B cell (primary cell): ENCODE measurements at regions not wholly inside any gene's neighbourhood (a gene's known extent, or its start where the extent isn't known, plus 50 kb on each side); places are given as distances from the start of the nearest gene placed in this dataset.

ENCODE experiments used
- EZH2 ChIP-seq: IDR thresholded peaks from 2 replicates; pipeline ENCODE4 v1.6.1; 2012; ENCODE audit warnings: borderline replicate concordance, low read depth, mild to moderate bottlenecking, moderate library complexity, low read length; ENCODE audit not compliant: insufficient read depth, poor library complexity, severe bottlenecking
- TF ChIP-seq, protein P1 (sequence below): fragments of 200-600 bp; IDR thresholded peaks from one replicate; pipeline ENCODE4 v1.8.0; 2022; ENCODE audit warnings: antibody characterized with exemption, mild to moderate bottlenecking

DNA sequence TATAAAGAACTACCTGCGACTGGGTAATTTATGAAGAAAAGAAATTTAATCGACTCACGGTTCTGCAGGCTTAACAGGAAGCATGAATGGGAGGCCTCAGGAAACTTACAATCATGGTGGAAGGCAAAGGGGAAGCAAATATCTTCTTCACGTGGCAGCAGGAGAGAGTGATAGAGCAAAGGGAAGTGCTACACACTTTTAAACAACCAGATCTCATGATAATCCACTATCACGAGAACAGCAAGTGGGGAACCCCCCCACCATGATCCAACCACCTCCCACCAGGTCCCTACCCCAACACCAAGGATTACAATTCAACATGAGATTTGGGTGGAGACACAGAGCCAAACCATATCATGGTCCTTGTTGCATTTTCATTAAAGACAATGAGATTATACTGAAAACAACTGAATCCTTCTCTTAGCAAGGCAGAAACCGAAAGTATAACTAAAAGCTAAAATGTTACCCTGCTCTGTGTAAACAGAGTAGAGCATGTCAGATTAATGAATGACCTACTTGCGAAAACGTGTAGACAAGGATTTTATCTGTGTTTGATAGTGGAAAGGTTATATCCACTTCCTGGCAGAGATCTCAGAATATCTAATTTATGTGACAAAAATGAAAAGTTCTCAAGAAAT, 60.1 kb upstream of the RBBP8 start:
- TF ChIP-seq, protein P1, sequence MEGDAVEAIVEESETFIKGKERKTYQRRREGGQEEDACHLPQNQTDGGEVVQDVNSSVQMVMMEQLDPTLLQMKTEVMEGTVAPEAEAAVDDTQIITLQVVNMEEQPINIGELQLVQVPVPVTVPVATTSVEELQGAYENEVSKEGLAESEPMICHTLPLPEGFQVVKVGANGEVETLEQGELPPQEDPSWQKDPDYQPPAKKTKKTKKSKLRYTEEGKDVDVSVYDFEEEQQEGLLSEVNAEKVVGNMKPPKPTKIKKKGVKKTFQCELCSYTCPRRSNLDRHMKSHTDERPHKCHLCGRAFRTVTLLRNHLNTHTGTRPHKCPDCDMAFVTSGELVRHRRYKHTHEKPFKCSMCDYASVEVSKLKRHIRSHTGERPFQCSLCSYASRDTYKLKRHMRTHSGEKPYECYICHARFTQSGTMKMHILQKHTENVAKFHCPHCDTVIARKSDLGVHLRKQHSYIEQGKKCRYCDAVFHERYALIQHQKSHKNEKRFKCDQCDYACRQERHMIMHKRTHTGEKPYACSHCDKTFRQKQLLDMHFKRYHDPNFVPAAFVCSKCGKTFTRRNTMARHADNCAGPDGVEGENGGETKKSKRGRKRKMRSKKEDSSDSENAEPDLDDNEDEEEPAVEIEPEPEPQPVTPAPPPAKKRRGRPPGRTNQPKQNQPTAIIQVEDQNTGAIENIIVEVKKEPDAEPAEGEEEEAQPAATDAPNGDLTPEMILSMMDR = no peak
- no peak for TF ChIP-seq EZH2
